Breast epithelium (tissue), 4 donors: ENCODE measurements at regions not wholly inside any gene's neighbourhood (a gene's known extent, or its start where the extent isn't known, plus 50 kb on each side); places are given as distances from the start of the nearest gene placed in this dataset.

ENCODE experiments used
- DNase-seq, 2 donors: peaks; one replicate each; pipeline ENCODE4 v3.0.0-alpha.2; 2019; ENCODE audit warnings: low spot score in 2 of 2
- H3K27ac ChIP-seq, 2 donors: fragments of 200-600 bp; sonication (generic) in 1 of 2; one replicate each; pipeline ENCODE4 v1.5.1; 2016 to 2019; ENCODE audit warnings: mild to moderate bottlenecking in 1 of 2
- H3K27me3 ChIP-seq, 2 donors: fragments of 200-600 bp; sonication (generic) in 1 of 2; one replicate each; pipeline versions ENCODE4 v1.5.1 to v1.6.0; 2017 to 2019; ENCODE audit warnings: control low read depth in 1 of 2, mild to moderate bottlenecking in 1 of 2
- H3K36me3 ChIP-seq: fragments of 200-600 bp; one replicate; pipeline ENCODE4 v1.5.1; 2019
- H3K4me1 ChIP-seq, 2 donors: fragments of 200-600 bp; sonication (generic); one replicate each; pipeline ENCODE4 v1.5.1; 2016 to 2019; ENCODE audit warnings: control low read depth in 1 of 2
- H3K4me3 ChIP-seq, 3 donors: fragments of 200-600 bp; sonication (generic); 1 replicate in 2 of 3; 2 replicates in 1 of 3; pipeline ENCODE4 v1.5.1; 2016 to 2019; ENCODE audit warnings: mild to moderate bottlenecking in 3 of 3, moderate library complexity in 2 of 3
- H3K9me3 ChIP-seq, 2 donors: fragments of 200-600 bp; sonication (generic) in 1 of 2; one replicate each; pipeline ENCODE4 v1.5.1; 2016 to 2019; ENCODE audit warnings: control low read depth in 1 of 2
- CTCF ChIP-seq, 3 donors: fragments of 450-650 bp; IDR thresholded peaks; one replicate each; pipeline ENCODE4 v1.5.1; 2016 to 2017; ENCODE audit warnings: antibody characterized with exemption in 3 of 3, mild to moderate bottlenecking in 3 of 3, moderate library complexity in 3 of 3
- POLR2A ChIP-seq: fragments of 450-650 bp; IDR thresholded peaks from one replicate; pipeline ENCODE4 v1.6.1; 2016; ENCODE audit warnings: antibody characterized with exemption, mild to moderate bottlenecking, moderate library complexity
- POLR2AphosphoS5 ChIP-seq, 3 donors: sonication (generic); formaldehyde crosslinking; IDR thresholded peaks; one replicate each; pipeline ENCODE4 v1.6.1; 2017; ENCODE audit warnings: antibody characterized with exemption in 3 of 3
- intact Hi-C: fragments of 100-400 bp; cut with DNase I; formaldehyde crosslinking; loops from one replicate; pipeline ENCODE4 v1.15.1; 2023; ENCODE audit warnings: low total_unique reads

GRCh38 chr7:79531905-79532664 lies 78.6 kb upstream of the MAGI2 start:
- no peaks in the 10 kb centered on the region for H3K36me3 ChIP-seq
- no peaks in the 10 kb centered on the region for H3K9me3 ChIP-seq
- TF ChIP-seq CTCF (IDR thresholded peaks at IDR 0.05) (no peak), POLR2A (no peak), POLR2AphosphoS5 (IDR thresholded peaks at IDR 0.05) (no peak)
- no peak overlapping the region for H3K4me3 ChIP-seq
- H3K27me3 ChIP-seq = no peaks in the 10 kb centered on the region
- intact Hi-C loops = no loop called here
- no peak overlapping the region for H3K27ac ChIP-seq
- no peak for DNase-seq
- H3K4me1 ChIP-seq = no peaks in the 10 kb centered on the region

GRCh38 chr7:79531116-79531515 lies 77.6 kb upstream of the MAGI2 start:
- no peak overlapping the region for H3K4me3 ChIP-seq
- intact Hi-C loops = no loop called here
- DNase-seq = no peak
- TF ChIP-seq POLR2A (no peak), CTCF (IDR thresholded peaks at IDR 0.05) (no peak), POLR2AphosphoS5 (IDR thresholded peaks at IDR 0.05) (no peak)
- H3K27me3 ChIP-seq = no peaks in the 10 kb centered on the region
- no peaks in the 10 kb centered on the region for H3K36me3 ChIP-seq
- no peaks in the 10 kb centered on the region for H3K9me3 ChIP-seq
- no peak overlapping the region for H3K27ac ChIP-seq
- no peaks in the 10 kb centered on the region for H3K4me1 ChIP-seq

- H3K4me3 ChIP-seq = no peak overlapping the region
- H3K27ac ChIP-seq = no peak overlapping the region
- TF ChIP-seq CTCF (IDR thresholded peaks at IDR 0.05) (no peak), POLR2A (no peak), POLR2AphosphoS5 (IDR thresholded peaks at IDR 0.05) (no peak)
- H3K4me1 ChIP-seq = no peaks in the 10 kb centered on the region
- no peaks in the 10 kb centered on the region for H3K9me3 ChIP-seq
- intact Hi-C loops = no loop called here
- DNase-seq = no peak
- no peaks in the 10 kb centered on the region for H3K27me3 ChIP-seq
- no peaks in the 10 kb centered on the region for H3K36me3 ChIP-seq
These were observed 76.4 kb upstream of the MAGI2 start for GRCh38 chr7:79529881-79530235.

- no peaks in the 10 kb centered on the region for H3K4me1 ChIP-seq
- intact Hi-C loops = no loop called here
- H3K27ac ChIP-seq = no peak overlapping the region
- no peak overlapping the region for H3K4me3 ChIP-seq
- TF ChIP-seq POLR2A (no peak), POLR2AphosphoS5 (IDR thresholded peaks at IDR 0.05) (no peak), CTCF (IDR thresholded peaks at IDR 0.05) (no peak)
- no peak for DNase-seq
- no peaks in the 10 kb centered on the region for H3K9me3 ChIP-seq
- no peaks in the 10 kb centered on the region for H3K27me3 ChIP-seq
- H3K36me3 ChIP-seq = no peaks in the 10 kb centered on the region
These were observed 75.9 kb upstream of the MAGI2 start for GRCh38 chr7:79529214-79529880.

- Histone ChIP-seq H3K27ac (peak overlapping the region in 1 of 2 donors; percentile 2), H3K36me3 (no peaks in the 10 kb centered on the region), H3K4me3 (no peak overlapping the region), H3K9me3 (no peaks in the 10 kb centered on the region), H3K27me3 (no peaks in the 10 kb centered on the region), H3K4me1 (no peaks in the 10 kb centered on the region)
- no peak for TF ChIP-seq POLR2A
- intact Hi-C loops = no loop called here
- DNase-seq = no peak
These were observed 75.0 kb upstream of the MAGI2 start for GRCh38 chr7:79528421-79528820.
